ENCODE measurements at regions not wholly inside any gene's neighbourhood (a gene's known extent, or its start where the extent isn't known, plus 50 kb on each side); places are given as distances from the start of the nearest gene placed in this dataset.
A peak's percentile ranks its signal among the peaks of the same experiment; 100 is the strongest.

- ChIA-PET CTCF (no interaction called here), POLR2A (no interaction called here)
- H3K27me3 Mint-ChIP-seq (ENCODE audit: low read depth) = no peaks in the 10 kb centered on the region
- H3K9me3 Mint-ChIP-seq = no peaks in the 10 kb centered on the region
- no peak overlapping the region for H3K4me3 Mint-ChIP-seq
- ATAC-seq = no peak
- H3K27ac Mint-ChIP-seq = no peak overlapping the region
- 0 out of 2 replicates have a peak, but pooled peaks cover 3% of the 10 kb centered on the region for H3K4me1 Mint-ChIP-seq
- no peak for DNase-seq (ENCODE audit: low spot score)
- TF ChIP-seq SOX15 (CRISPR knock-in tag; IDR thresholded peaks at IDR 0.05) (no peak), E2F4 (CRISPR knock-in tag; IDR thresholded peaks at IDR 0.05; ENCODE audit: borderline replicate concordance, low read depth) (no peak), USF1 (CRISPR knock-in tag; IDR thresholded peaks at IDR 0.05) (no peak)
- H3K36me3 Mint-ChIP-seq = no peaks in the 10 kb centered on the region
These were observed 802.1 kb upstream of the SEMA6A start for GRCh38 chr5:117376748-117377147.

GRCh38 chr5:117359895-117360294, 785.3 kb upstream of the SEMA6A start:
- Mint-ChIP-seq H3K27ac (no peak overlapping the region), H3K9me3 (no peaks in the 10 kb centered on the region), H3K27me3 (ENCODE audit: low read depth) (no peaks in the 10 kb centered on the region), H3K4me3 (no peak overlapping the region), H3K4me1 (peaks cover 5% of the 10 kb centered on the region), H3K36me3 (no peaks in the 10 kb centered on the region)
- TF ChIP-seq ESRRA (CRISPR knock-in tag; IDR thresholded peaks at IDR 0.05; ENCODE audit: borderline replicate concordance) (no peak), ZNF512 (CRISPR knock-in tag; IDR thresholded peaks at IDR 0.05; ENCODE audit: borderline replicate concordance) (no peak), FOXP4 (CRISPR knock-in tag; IDR thresholded peaks at IDR 0.05) (no peak), NR1H2 (CRISPR knock-in tag; IDR thresholded peaks at IDR 0.05) (no peak), HMGA2 (CRISPR knock-in tag; IDR thresholded peaks at IDR 0.05) (peak; percentile 91), IRF1 (CRISPR knock-in tag; IDR thresholded peaks at IDR 0.05) (no peak)
- ATAC-seq (no peak), DNase-seq (ENCODE audit: low spot score) (no peak)
- ChIA-PET POLR2A (no interaction called here), CTCF (no interaction called here)

- H3K4me3 Mint-ChIP-seq = no peak overlapping the region
- H3K36me3 Mint-ChIP-seq = no peaks in the 10 kb centered on the region
- POLR2A ChIA-PET = no interaction called here
- TF ChIP-seq TP53 (CRISPR knock-in tag; IDR thresholded peaks at IDR 0.05) (no peak), EMX1 (CRISPR knock-in tag; IDR thresholded peaks at IDR 0.05) (no peak), ZNF281 (CRISPR knock-in tag; IDR thresholded peaks at IDR 0.05) (no peak), RELA (CRISPR knock-in tag; IDR thresholded peaks at IDR 0.05; ENCODE audit: borderline replicate concordance) (no peak), NFE2L1 (CRISPR knock-in tag; IDR thresholded peaks at IDR 0.05) (no peak), ZNF512 (CRISPR knock-in tag; IDR thresholded peaks at IDR 0.05; ENCODE audit: borderline replicate concordance) (no peak), TCF7 (CRISPR knock-in tag; IDR thresholded peaks at IDR 0.05; ENCODE audit: low read depth) (no peak), ZNF416 (CRISPR knock-in tag; IDR thresholded peaks at IDR 0.05) (no peak), MLX (CRISPR knock-in tag; IDR thresholded peaks at IDR 0.05) (no peak), SMAD4 (CRISPR knock-in tag; IDR thresholded peaks at IDR 0.05) (no peak), ZNF671 (CRISPR knock-in tag; IDR thresholded peaks at IDR 0.05) (no peak), GRHL2 (CRISPR knock-in tag; IDR thresholded peaks at IDR 0.05; ENCODE audit: insufficient replicate concordance, severe bottlenecking) (no peak), ZNF396 (CRISPR knock-in tag; IDR thresholded peaks at IDR 0.05; ENCODE audit: borderline replicate concordance) (no peak), ZBTB21 (CRISPR knock-in tag; IDR thresholded peaks at IDR 0.05; ENCODE audit: borderline replicate concordance) (no peak)
These were observed 783.3 kb upstream of the SEMA6A start for GRCh38 chr5:117357886-117358285.

More at GRCh38 chr5:117357886-117358285, 783.3 kb upstream of the SEMA6A start:
- DNase-seq (ENCODE audit: low spot score) = no peak
- Mint-ChIP-seq H3K27me3 (ENCODE audit: low read depth) (no peaks in the 10 kb centered on the region), H3K9me3 (no peaks in the 10 kb centered on the region), H3K27ac (no peak overlapping the region), H3K4me1 (peaks cover 19% of the 10 kb centered on the region)
- CTCF ChIA-PET = no interaction called here
- ATAC-seq = no peak
